Posterior vena cava (tissue), 2 donors: ENCODE measurements at regions not wholly inside any gene's neighbourhood (a gene's known extent, or its start where the extent isn't known, plus 50 kb on each side); places are given as distances from the start of the nearest gene placed in this dataset.
"Not testable (repeated sequence)": the region's sequence is repeated elsewhere in the genome, so short reads cannot be mapped to it uniquely, and the experiment has no call there.

Experiments used
- DNase-seq: peaks from one replicate; pipeline ENCODE4 v3.0.0-alpha.2; 2020; ENCODE audit warnings: low spot score
- intact Hi-C, 2 donors: fragments of 100-400 bp; cut with DNase I; formaldehyde crosslinking; loops; one replicate each; pipeline versions ENCODE4 v1.14.1 to v1.14.2; 2022 to 2023
- donor health status: DM: yes; HTN: yes; CAD: no.
- donor health status: DM: yes; HTN: yes; CAD: no.

DNA sequence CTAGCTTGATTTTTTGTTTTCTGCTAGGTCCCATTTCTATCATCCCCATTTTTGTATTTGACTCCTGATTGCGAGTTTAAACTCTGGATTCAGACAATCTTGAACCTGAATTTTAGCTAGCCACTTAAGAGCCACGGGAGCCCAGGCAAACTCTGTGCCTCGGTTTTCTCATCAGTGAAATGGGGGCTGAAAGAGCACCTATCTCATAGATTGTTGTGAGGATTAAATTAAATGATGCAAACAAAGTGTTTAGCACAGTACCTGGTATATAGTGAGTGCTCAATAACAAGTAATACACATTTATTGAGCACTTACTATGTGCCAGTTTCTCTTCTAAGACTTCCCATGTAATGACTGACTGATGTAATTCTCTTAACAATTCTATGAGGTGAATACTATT lies 158.1 kb upstream of the POU3F1 start:
- intact Hi-C loops, result no loop called here
- DNase-seq, result no peak

DNA sequence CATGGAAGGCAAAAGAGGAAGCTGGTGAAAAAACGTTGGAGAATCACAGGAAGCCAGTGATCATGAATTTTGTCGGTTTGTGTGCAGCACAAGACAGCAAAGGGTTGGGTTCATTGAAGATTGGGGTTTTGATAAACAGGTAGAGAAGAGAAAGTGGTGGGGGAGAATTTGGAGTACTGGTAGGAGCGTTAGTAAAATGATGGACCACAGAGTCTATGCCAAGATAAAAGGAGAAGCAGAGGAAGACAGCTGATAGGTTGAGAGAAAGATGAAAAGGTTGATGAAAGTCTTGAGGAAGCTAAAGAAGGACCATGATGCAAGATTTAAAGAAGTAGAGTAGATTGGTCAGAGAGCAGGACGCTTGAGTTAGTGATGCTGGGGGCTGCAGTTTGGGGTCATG lies 156.8 kb upstream of the POU3F1 start:
- intact Hi-C loops, result no loop called here
- DNase-seq, result no peak

DNA sequence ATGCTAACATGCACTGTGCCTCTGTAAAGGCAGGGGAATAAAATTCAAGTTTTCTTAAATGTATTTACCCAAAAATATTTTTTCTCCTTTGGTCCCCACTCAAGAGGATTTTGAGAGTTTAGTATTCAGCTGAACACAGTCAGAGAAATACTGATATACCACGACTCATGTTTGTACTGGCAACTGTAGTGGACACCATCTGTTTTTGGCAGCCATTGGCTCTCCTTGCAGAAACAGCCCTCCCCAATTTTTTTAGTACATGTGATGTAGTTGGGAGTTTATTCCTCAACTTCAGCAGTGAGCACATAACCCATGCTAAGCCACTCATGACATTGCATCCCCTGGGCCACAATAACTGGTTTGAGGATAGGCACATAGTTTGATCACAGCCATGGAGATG lies 154.8 kb upstream of the POU3F1 start:
- intact Hi-C loops, result no loop called here
- no peak for DNase-seq

DNA sequence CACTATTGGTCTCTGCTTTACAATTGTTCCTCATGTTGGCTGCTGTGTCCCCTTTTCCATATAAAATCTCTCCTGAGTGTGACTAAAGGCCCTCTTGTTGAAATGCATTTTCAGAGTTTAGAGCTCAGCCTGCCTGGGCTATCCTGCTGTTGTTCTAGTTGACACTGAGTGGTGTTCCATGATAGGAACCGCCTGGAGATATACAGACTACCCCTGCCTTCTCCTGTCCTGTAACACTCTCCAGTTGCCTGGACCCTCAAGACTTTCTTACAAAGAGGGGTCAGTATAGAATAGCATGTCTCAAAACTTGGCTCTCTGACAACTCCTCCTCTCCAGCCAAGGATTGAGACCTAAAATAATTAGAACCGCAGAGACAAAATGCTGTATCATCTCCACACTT lies 152.0 kb upstream of the POU3F1 start:
- intact Hi-C loops, result no loop called here
- no peak for DNase-seq

DNA sequence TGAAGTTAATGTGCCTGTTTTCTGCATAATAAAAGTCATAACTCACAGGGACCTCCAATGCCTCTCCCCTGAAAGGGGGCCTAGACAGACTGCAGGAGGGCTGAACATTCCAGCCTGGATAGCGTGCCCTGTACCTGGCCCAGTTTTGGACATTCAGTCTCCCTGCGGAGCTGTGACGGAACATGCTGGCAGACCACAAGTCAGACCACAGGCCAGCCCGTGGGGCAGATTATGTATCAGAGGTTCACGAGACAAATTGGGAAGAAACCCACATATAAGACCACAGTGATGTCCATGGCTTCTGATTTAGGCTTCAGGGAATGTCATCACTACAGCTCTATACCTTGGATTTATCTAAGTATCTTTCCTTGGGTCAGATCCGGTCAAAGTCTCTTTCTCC lies 151.5 kb upstream of the POU3F1 start:
- intact Hi-C loops, result no loop called here
- no peak for DNase-seq

DNA sequence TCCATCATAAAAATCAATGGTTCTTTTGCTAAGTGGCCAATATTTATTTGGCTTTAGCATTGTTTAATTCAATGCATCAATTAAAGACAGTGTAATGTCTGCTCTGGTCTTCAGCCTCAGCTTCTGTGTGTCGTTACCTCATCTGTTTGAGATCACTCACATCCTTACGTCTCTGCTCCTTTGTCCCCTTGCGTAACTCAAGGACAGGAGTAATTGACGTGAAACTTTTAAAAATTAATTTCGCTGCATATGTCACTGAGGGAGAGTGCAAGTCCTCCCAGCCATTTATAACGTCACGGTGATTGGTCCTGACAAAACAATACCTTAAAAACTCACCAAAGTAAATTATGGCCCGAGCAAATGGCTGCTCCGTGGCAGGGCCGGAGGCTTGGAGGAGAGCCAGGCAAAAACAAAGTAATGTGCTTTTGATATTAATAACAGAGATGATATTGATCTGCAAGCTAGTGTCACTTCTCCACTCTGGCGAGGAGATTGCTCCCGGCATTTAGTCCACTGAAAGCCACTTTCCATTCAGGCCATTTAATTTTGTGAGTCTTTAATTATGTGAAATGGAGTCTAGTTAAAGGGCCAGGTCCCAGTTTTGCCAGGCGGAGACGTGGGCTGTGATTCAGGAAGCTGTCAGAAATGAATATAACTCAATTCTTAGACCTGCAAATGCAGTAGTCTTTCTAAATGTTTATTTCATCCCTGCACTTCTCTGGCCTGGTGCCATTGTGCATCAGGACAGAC lies 150.9 kb upstream of the POU3F1 start:
- intact Hi-C loops, result no loop called here
- no peak for DNase-seq

DNA sequence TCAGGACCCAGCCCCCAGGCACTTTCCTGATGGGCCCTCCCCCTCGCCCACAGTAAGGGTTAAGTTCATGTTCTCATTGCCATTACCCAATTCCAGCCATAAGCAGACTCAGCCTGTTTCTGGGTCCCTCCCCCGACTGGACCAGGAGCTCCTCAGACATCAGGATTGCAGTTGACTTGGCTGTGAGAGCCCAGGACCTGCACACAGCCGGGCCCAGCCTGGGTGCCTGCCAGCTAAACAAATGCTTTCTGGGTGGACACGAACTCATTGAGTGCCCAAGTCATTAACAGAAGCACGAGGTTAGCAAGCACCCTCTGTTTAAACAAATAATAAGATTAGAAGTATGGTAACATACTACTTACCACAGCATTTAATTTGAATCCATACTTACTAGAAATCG lies 147.9 kb upstream of the POU3F1 start:
- DNase-seq, result no peak
- intact Hi-C loops, result loop anchor here in 1 of 2 donors (5.0 kb wide), 1 partner anchor 1102 kb away; no protein-coding TSS in a partner anchor

DNA sequence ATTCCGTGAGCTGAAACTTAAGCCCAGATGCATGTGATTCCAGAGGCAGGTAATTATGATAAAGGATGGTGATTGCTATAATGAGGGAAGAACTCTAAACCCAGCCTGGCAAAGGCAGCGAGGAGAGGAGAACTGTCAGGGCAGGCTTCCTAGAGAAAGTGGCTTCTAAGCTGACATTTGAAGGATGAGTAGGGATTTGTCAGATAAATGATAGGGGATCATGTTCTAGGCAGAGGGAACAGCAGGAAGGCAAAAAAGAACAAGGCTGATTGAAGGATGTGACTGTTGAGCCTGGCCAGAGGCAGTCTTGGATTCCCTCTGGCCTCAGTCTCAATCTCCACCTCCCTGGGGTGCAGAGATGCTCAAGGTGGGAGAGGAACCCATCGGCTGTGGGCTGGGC lies 146.4 kb upstream of the POU3F1 start:
- intact Hi-C loops, result loop anchor here in 1 of 2 donors (5.0 kb wide), 1 partner anchor 1101 kb away; no protein-coding TSS in a partner anchor
- DNase-seq, result no peak

DNA sequence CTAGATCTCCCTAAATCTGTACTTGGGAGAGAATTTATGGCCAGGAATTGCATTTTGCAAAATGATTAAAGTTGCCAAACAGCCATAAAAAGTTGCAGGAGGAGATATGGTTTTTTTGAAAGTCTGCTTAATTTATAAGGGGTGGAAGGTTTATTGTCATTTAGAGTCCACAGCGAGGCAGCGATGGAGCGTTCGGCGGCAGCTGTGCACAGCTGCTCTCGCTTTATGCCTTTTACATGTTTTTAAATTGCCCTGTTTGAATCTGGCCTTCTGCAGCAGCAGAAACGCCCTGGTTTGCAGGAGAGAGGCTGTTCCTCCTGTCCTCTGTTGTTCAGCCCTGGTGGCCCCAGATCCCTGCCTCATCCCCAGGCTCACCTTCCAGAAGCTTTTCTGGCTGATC lies 144.9 kb upstream of the POU3F1 start:
- no peak for DNase-seq
- intact Hi-C loops, result loop anchor here in 1 of 2 donors (5.0 kb wide), 1 partner anchor 1099 kb away; no protein-coding TSS in a partner anchor

DNA sequence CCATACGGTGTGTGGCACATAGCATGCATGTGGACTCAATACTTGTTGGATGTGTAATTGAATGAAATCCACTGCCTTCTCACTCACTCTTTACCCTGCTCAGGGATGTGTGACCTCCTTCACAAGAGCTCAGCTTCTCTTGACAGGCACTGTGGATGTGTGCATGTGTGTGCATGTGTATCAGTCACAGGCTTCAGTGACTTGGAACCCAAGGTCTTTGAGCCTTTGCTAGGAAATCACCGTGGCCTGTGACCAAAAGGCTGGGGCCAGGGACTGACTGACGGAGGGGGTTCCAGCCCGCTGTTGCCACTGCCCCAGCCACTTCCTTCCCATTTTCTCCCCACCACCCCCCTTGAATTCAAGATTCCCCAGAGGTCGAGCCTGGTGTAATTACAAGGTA lies 144.4 kb upstream of the POU3F1 start:
- intact Hi-C loops, result loop anchor here in 1 of 2 donors (5.0 kb wide), 1 partner anchor 1099 kb away; no protein-coding TSS in a partner anchor
- DNase-seq, result no peak

DNA sequence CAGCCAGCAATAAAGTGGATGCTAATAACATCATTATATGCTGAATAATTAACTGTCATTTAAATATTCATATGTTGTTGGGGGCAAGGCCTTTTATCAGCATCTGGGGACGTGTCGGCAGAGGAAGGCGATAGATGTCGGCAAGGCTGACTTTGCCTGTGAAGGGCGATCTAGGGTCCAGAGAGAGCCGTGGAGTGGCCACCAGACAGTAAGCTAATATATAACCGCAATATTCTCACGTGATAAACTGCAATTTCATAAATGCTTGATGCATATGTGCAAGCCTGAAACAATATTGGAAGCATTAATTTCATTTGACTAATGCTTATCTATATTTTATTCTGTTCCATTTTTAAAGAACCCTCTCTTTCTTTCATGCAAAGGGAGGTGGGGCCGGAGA lies 141.0 kb upstream of the POU3F1 start:
- intact Hi-C loops, result no loop called here
- no peak for DNase-seq

DNA sequence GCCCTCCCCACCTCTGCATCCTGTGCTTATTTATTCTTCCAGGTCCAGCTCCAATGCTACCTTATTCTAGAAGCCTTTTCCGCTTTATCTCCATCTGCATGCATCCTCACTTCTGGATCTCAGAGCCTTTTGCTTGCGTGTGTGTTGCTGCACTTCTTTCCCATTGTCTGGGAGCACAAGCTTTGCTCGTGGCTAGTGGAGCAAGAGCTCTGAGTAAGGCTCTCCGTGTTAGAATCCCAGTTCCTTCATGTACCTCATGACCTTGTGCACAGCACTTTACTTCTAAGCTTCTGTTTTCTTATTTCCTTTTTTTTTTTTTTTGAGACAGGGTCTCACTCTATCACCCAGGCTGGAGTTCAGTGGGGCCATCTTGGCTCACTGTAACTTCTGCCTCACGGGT lies 140.0 kb upstream of the POU3F1 start:
- DNase-seq, result no peak
- intact Hi-C loops, result no loop called here

DNA sequence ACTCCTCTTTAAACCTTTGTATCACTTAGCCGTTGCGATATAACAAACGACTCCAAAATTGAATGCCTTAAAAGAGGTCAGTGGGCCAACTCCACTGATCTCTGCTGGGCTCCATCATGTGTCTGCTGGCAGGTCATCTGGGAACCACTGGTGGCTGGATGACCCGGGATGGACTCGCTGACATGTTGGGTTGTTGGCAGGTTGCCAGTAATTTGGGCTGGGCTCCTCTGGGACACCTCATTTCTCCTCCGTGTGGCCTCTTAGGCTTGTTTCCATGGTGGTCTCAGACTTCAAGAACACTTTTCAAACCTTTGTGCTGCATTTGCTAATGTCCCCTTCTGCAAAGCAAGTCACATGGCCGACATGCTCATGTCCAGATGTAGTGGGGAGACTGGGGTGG lies 139.3 kb upstream of the POU3F1 start:
- DNase-seq, result no peak
- intact Hi-C loops, result no loop called here

DNA sequence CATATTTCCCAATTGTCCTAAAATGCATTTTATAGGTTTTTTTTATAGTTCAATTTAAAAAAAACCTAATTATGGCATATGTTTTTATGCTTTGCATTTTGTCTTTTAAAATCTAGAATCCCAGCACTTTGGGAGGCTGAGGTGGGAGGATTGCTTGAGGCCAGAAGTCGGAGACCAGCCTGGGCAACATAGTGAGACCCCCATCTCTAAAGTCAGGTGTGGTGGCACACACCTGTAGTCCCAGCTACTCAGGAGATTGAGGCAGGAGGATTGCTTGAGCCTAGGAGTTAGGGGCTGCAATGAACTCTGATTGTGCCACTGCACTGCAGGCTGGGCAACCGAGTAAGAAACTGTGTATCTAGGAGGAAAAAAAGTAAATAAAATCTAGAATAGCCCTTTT lies 137.2 kb upstream of the POU3F1 start:
- no peak for DNase-seq
- intact Hi-C loops, result no loop called here

DNA sequence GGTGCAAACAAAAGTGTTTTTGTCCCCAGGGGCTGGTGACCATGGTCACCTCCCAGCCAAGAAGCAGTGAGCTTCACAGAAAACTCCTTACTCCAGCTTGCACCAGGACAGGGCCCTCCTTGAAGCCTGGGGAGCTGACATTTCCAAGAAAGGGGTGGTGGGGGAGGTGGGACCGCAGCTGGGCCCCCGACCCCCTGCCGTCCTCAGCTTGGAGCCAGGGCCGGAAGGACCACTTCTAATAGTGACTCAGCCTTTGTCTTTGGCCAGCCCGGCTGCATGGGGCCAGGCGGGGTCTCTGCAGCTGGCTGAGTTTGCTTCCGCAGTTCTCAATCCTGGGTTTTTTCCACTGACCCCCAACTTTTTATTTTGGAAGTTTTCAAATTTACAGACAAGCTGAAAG lies 136.5 kb upstream of the POU3F1 start:
- no peak for DNase-seq
- intact Hi-C loops, result no loop called here

DNA sequence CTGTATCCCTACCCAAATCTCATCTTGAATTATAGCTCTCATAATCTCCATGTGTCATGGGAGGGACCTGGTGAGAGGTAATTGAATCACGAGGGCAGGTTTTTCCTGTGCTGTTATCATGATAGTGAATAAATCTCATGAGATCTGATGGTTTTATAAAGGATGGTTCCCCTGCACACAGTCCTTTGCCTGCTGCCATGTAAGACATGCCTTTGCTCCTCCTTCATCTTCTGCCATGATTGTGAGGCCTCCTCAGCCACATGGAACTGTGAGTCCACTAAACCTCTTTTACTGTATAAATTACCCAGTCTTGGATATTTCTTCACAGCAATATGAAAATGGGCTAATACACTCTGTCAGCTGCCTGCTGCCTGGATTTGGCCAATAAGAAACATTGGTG lies 133.8 kb upstream of the POU3F1 start:
- intact Hi-C loops, DNase-seq: not testable (repeated sequence)

DNA sequence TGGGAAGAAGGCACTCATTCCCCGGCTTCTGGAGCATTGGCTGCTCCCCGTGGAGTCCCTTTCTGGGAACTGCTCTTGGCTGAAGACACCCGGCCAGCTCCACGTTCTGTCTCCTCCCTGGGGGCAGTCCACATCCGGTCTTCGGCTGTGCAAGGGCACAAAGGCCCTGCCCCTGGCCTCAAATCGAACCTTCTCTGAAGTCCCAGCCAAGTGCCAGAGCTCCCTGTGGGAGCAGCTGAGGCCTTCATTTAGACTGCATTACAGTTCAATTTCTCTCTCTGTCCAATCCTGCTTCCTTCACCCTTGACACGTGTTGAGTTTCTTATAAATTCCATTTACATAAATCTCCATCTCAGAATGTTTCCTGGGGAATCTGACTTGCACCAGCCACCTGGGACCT lies 132.9 kb upstream of the POU3F1 start:
- DNase-seq, result no peak
- intact Hi-C loops, result no loop called here

DNA sequence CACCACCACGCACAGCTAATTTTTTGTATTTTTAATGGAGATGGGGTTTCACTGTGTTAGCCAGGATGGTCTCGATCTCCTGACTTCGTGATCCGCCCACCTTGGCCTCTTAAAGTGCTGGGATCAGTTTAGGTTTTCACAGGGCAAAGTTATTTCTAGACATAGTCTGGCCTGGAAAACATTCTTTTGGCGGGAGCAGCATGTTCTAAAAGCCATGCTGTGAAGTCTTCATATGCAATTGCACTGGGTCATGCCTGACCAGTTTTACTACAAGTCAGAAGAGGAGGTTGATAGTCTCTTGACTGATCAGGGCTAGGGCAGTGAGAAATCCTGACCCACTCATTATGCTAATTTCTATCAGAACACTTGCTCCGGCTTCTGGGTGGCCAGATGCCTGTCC lies 131.6 kb upstream of the POU3F1 start:
- intact Hi-C loops, result no loop called here
- no peak for DNase-seq

DNA sequence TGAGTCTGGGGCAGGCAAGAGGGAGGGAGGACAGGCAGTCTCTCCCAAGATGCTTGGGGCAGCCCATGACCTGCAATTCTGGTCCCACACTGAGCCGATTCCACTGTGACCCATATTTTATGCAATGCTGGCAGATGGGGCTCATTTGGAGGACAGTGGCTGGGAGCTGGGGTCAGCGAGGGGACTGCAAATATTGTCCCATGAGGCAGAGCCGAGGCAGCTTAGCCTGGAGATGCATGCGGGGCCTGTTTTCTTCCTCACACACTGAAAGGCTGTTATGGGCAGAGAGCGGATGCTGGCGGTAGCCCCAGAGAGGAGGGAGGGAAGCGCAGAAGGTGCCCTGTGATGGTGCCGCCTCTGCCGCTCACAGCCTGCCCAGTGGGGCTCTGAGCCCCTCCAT lies 128.5 kb upstream of the POU3F1 start:
- DNase-seq, result no peak
- intact Hi-C loops, result no loop called here

DNA sequence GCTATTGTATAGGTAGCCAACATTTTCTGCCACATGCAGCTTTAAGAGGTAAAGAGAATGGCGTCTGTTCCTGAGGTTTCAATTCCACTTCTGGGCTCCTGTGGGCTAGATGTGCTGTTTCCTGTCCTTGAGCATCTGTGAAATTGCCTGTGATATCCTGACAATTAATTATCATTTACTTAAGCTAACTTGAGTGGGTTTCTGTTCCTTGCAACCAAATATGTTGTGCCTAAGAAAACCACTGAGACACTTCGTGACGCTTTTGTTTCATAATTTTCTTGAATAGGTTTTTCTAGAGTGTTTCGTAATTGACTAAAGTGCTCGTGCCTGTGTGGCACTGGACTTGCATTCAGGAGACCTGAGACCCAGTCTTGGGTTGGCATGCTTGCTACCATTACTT lies 127.3 kb upstream of the POU3F1 start:
- intact Hi-C loops, result no loop called here

DNA sequence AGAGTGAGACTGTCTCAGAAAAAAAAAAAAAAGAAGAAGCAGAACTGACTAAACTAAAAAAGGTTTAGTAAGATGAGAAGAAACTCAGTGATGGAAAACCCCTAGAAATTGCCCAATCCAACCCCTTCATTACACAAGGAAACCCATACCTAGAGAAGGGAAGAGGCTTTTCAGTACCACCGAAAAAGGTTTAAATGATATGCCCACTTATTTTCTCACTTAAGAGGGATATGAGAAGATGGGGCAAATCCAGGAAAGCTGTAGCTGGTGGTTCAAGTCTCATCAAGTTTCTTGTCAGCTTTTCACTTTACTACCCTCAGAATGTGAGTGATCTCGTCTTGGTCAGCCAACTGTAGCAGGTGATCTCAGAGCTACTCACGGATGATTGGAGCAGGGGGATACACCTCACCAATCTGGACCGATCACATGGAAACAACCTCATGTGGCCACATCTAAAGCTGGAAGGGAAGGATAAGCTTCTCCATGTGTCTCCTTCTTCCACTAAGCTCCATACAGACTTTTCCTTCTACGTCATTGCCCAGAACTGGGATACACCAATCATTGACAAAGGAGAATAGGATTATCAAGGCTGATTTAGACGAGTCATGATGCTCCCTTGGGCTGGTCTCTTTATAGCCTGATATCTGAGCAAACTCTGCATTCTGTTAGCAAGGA lies 126.7 kb upstream of the POU3F1 start:
- no peak for DNase-seq
- intact Hi-C loops, result no loop called here

More for the DNA sequence above, 127.3 kb upstream of the POU3F1 start:
- no peak for DNase-seq
